Stomach (tissue), 8 donors: ENCODE measurements at regions not wholly inside any gene's neighbourhood (a gene's known extent, or its start where the extent isn't known, plus 50 kb on each side); places are given as distances from the start of the nearest gene placed in this dataset.
"Not testable (repeated sequence)": the region's sequence is repeated elsewhere in the genome, so short reads cannot be mapped to it uniquely, and the experiment has no call there.

Experiments used
- DNase-seq, 2 donors: peaks; one replicate each; pipeline versions ENCODE4 v3.0.0 to v3.0.0-alpha.2; 2013 to 2019
- H3K27ac ChIP-seq, 5 donors: fragments of 200-600 bp in 4 of 5; sonication (generic) in 4 of 5; one replicate each; pipeline ENCODE4 v1.5.1; 2013 to 2019; ENCODE audit warnings: mild to moderate bottlenecking in 1 of 5, moderate library complexity in 1 of 5
- H3K27me3 ChIP-seq, 3 donors: fragments of 200-600 bp; sonication (generic); one replicate each; pipeline ENCODE4 v1.5.1; 2017 to 2019; ENCODE audit warnings: mixed run types in 1 of 3
- H3K36me3 ChIP-seq, 4 donors: fragments of 200-600 bp; sonication (generic); 1 replicate in 3 of 4; 2 replicates in 1 of 4; pipeline ENCODE4 v1.5.1; 2016 to 2019
- H3K4me1 ChIP-seq, 4 donors: fragments of 200-600 bp; sonication (generic); one replicate each; pipeline ENCODE4 v1.5.1; 2016 to 2019
- H3K4me3 ChIP-seq, 4 donors: fragments of 200-600 bp; sonication (generic) in 3 of 4; one replicate each; pipeline ENCODE4 v1.5.1; 2016 to 2019; ENCODE audit warnings: mild to moderate bottlenecking in 1 of 4
- H3K9me3 ChIP-seq, 4 donors: fragments of 200-600 bp; sonication (generic); one replicate each; pipeline ENCODE4 v1.5.1; 2016 to 2019
- CTCF ChIP-seq, 7 experiments: fragments of 450-650 bp in 4 of 7; fragments of 200-600 bp in 3 of 7; sonication (generic) in 3 of 7; IDR thresholded peaks; one replicate each; pipeline ENCODE4 v1.5.1; 2016 to 2019; ENCODE audit warnings: antibody characterized with exemption in 7 of 7, control low read depth in 2 of 7, mild to moderate bottlenecking in 1 of 7
- EP300 ChIP-seq: sonication (generic); formaldehyde crosslinking; IDR thresholded peaks from one replicate; pipeline ENCODE4 v1.6.1; 2017; ENCODE audit warnings: antibody characterized with exemption
- POLR2A ChIP-seq, 4 donors: fragments of 450-650 bp; IDR thresholded peaks; one replicate each; pipeline ENCODE4 v1.6.1; 2016; ENCODE audit warnings: antibody characterized with exemption in 4 of 4, control low read depth in 2 of 4, mild to moderate bottlenecking in 1 of 4, moderate library complexity in 1 of 4
- POLR2AphosphoS5 ChIP-seq, 3 donors: sonication (generic); formaldehyde crosslinking; IDR thresholded peaks; one replicate each; pipeline ENCODE4 v1.6.1; 2016; ENCODE audit warnings: antibody characterized with exemption in 3 of 3
- WGBS, 5 donors: extraction: QIAGEN DNeasy Blood & Tissue Kit in 3 of 5; methylation state at CpG; one replicate each; pipeline versions ENCODE4 v1.1.5 to v1.1.7; 2013 to 2018; 5-methylcytosine and 5-hydroxymethylcytosine counted together
- intact Hi-C: fragments of 100-400 bp; cut with DNase I; formaldehyde crosslinking; loops from one replicate; pipeline ENCODE4 v1.15.1; 2023; ENCODE audit warnings: low total_unique reads
- donor health status: healthy with polysubstance abuse.
- donor health status: Bipolar disorder and iron deficiency.
- donor health status: healthy.

- H3K27ac ChIP-seq, result no peak overlapping the region
- H3K4me1 ChIP-seq, result no peaks in the 10 kb centered on the region
- no peaks in the 10 kb centered on the region for H3K27me3 ChIP-seq
- intact Hi-C loops, result no loop called here
- H3K4me3 ChIP-seq, result no peak overlapping the region
- DNase-seq, result no peak
- TF ChIP-seq EP300, result no peak
- H3K9me3 ChIP-seq, result peaks cover 0 to 29% (median 9%) of the 10 kb centered on the region in 4 donors
- WGBS, 5 donors, result 45 to 54% (median 46%) methylated on average over 3 of the region's 3 CpGs
- H3K36me3 ChIP-seq, result no peaks in the 10 kb centered on the region
Observed at GRCh38 chr13:83449668-83450395, 432.4 kb downstream of the SLITRK1 start.

GRCh38 chr13:83440465-83440864 is 441.8 kb downstream of the SLITRK1 start:
- intact Hi-C loops, result no loop called here
- DNase-seq, result no peak
- Histone ChIP-seq H3K27me3 (no peaks in the 10 kb centered on the region), H3K4me3 (no peak overlapping the region), H3K4me1 (no peaks in the 10 kb centered on the region), H3K36me3 (no peaks in the 10 kb centered on the region), H3K27ac (no peak overlapping the region), H3K9me3 (no peaks in the 10 kb centered on the region)
- 82 to 88% (median 87%) methylated on average over 1 of the region's 1 CpG for WGBS, 5 donors
- TF ChIP-seq POLR2AphosphoS5 (IDR thresholded peaks at IDR 0.05), result no peak

- intact Hi-C loops, DNase-seq, H3K9me3 ChIP-seq, H3K36me3 ChIP-seq, H3K4me3 ChIP-seq, H3K27ac ChIP-seq, H3K27me3 ChIP-seq, H3K4me1 ChIP-seq: not testable (repeated sequence)
- 85 to 90% (median 88%) methylated on average over 11 to 12 of the region's 12 CpGs for WGBS, 5 donors
Observed at GRCh38 chr13:83439464-83439863, 442.8 kb downstream of the SLITRK1 start.

- Histone ChIP-seq H3K36me3 (no peaks in the 10 kb centered on the region), H3K27me3 (no peaks in the 10 kb centered on the region), H3K27ac (no peak overlapping the region), H3K4me1 (no peaks in the 10 kb centered on the region), H3K9me3 (peaks cover 0 to 22% (median 5%) of the 10 kb centered on the region in 4 donors), H3K4me3 (no peak overlapping the region)
- WGBS, 5 donors, result 56 to 69% (median 67%) methylated on average over 3 of the region's 3 CpGs
- DNase-seq, result peak in 1 of 2 donors; percentile 15
- TF ChIP-seq POLR2AphosphoS5 (IDR thresholded peaks at IDR 0.05) (no peak), CTCF (IDR thresholded peaks at IDR 0.05) (no peak), POLR2A (IDR thresholded peaks at IDR 0.05) (no peak), EP300 (no peak)
- intact Hi-C loops, result no loop called here
Observed at GRCh38 chr13:83423861-83424260, 458.4 kb downstream of the SLITRK1 start.

GRCh38 chr13:83423381-83423780 is 458.9 kb downstream of the SLITRK1 start:
- DNase-seq, result peak in 1 of 2 donors; percentile 3
- H3K9me3 ChIP-seq, result peaks cover 0 to 22% (median 5%) of the 10 kb centered on the region in 4 donors
- H3K27me3 ChIP-seq, result no peaks in the 10 kb centered on the region
- H3K27ac ChIP-seq, result no peak overlapping the region
- intact Hi-C loops, result no loop called here
- H3K4me3 ChIP-seq, result no peak overlapping the region
- WGBS, 5 donors, result 79 to 97% (median 85%) methylated on average over 2 of the region's 2 CpGs
- TF ChIP-seq POLR2A (IDR thresholded peaks at IDR 0.05) (no peak), EP300 (no peak), POLR2AphosphoS5 (IDR thresholded peaks at IDR 0.05) (no peak), CTCF (IDR thresholded peaks at IDR 0.05) (no peak)
- no peaks in the 10 kb centered on the region for H3K4me1 ChIP-seq
- no peaks in the 10 kb centered on the region for H3K36me3 ChIP-seq

GRCh38 chr13:83414393-83414792 is 467.9 kb downstream of the SLITRK1 start:
- H3K27me3 ChIP-seq, result no peaks in the 10 kb centered on the region
- intact Hi-C loops, result no loop called here
- DNase-seq, result no peak
- H3K36me3 ChIP-seq, result no peaks in the 10 kb centered on the region
- H3K4me1 ChIP-seq, result no peaks in the 10 kb centered on the region
- no peak overlapping the region for H3K27ac ChIP-seq
- WGBS, 5 donors, result 57 to 74% (median 69%) methylated on average over 4 of the region's 4 CpGs
- TF ChIP-seq CTCF (IDR thresholded peaks at IDR 0.05) (no peak), POLR2A (IDR thresholded peaks at IDR 0.05) (no peak), POLR2AphosphoS5 (IDR thresholded peaks at IDR 0.05) (no peak)
- H3K4me3 ChIP-seq, result no peak overlapping the region
- H3K9me3 ChIP-seq, result peaks cover 0 to 14% (median 4%) of the 10 kb centered on the region in 4 donors
